Frontal cortex (tissue), 3 donors: ENCODE measurements at regions not wholly inside any gene's neighbourhood (a gene's known extent, or its start where the extent isn't known, plus 50 kb on each side); places are given as distances from the start of the nearest gene placed in this dataset.
"Not testable (repeated sequence)": the region's sequence is repeated elsewhere in the genome, so short reads cannot be mapped to it uniquely, and the experiment has no call there.

Source experiments
- DNase-seq, 2 donors: peaks; one replicate each; pipeline ENCODE4 v3.0.0; 2012; ENCODE audit warnings: low spot score in 2 of 2
- FAIRE-seq: peaks from 2 replicates; lab custom pipeline; 2012; peaks lifted over from hg19 to GRCh38; lab: Jason Lieb, UNC
- donor health status: control.
- donor health status: control.
- donor health status: control.

GRCh38 chr7:136278057-136278456 lies 300.9 kb upstream of the MTPN start:
- DNase-seq (no peak), FAIRE-seq (no peak)

- no peak for FAIRE-seq
- DNase-seq: no peak
Observed at GRCh38 chr7:136275794-136276193, 298.6 kb upstream of the MTPN start.

- no peak for FAIRE-seq
- DNase-seq: no peak
Observed at GRCh38 chr7:136274636-136275345, 297.6 kb upstream of the MTPN start.

- FAIRE-seq (no peak), DNase-seq (no peak)
Observed at GRCh38 chr7:136272934-136273333, 295.8 kb upstream of the MTPN start.

- FAIRE-seq (no peak), DNase-seq (no peak)
Observed at GRCh38 chr7:136267822-136268221, 290.7 kb upstream of the MTPN start.

GRCh38 chr7:136266457-136266856 lies 289.3 kb upstream of the MTPN start:
- FAIRE-seq (no peak), DNase-seq (no peak)

- DNase-seq, FAIRE-seq: not testable (repeated sequence)
Observed at GRCh38 chr7:136264304-136264703, 287.1 kb upstream of the MTPN start.

- not testable (repeated sequence) for FAIRE-seq, DNase-seq
Observed at GRCh38 chr7:136263112-136263860, 286.1 kb upstream of the MTPN start.

- not testable (repeated sequence) for DNase-seq
Observed at GRCh38 chr7:136260591-136260990, 283.4 kb upstream of the MTPN start.

GRCh38 chr7:136259074-136259473 lies 281.9 kb upstream of the MTPN start:
- DNase-seq (no peak), FAIRE-seq (no peak)

More at GRCh38 chr7:136260591-136260990, 283.4 kb upstream of the MTPN start:
- not testable (repeated sequence) for FAIRE-seq

GRCh38 chr7:136256491-136256890 lies 279.3 kb upstream of the MTPN start:
- FAIRE-seq (no peak), DNase-seq (no peak)

GRCh38 chr7:136254148-136254547 lies 277.0 kb upstream of the MTPN start:
- DNase-seq (no peak), FAIRE-seq (no peak)

- no peak for FAIRE-seq
- no peak for DNase-seq
Observed at GRCh38 chr7:136251826-136252225, 274.7 kb upstream of the MTPN start.

- DNase-seq (no peak), FAIRE-seq (no peak)
Observed at GRCh38 chr7:136247211-136247610, 270.1 kb upstream of the MTPN start.

- DNase-seq (no peak), FAIRE-seq (no peak)
Observed at GRCh38 chr7:136245327-136246004, 268.3 kb upstream of the MTPN start.

- FAIRE-seq (no peak), DNase-seq (no peak)
Observed at GRCh38 chr7:136234040-136234439, 256.9 kb upstream of the MTPN start.

- FAIRE-seq (no peak), DNase-seq (no peak)
Observed at GRCh38 chr7:136230210-136230609, 253.1 kb upstream of the MTPN start.

GRCh38 chr7:136229790-136230189 lies 252.6 kb upstream of the MTPN start:
- no peak for FAIRE-seq
- DNase-seq: no peak

GRCh38 chr7:136228171-136228570 lies 251.0 kb upstream of the MTPN start:
- FAIRE-seq (no peak), DNase-seq (no peak)

- DNase-seq (no peak), FAIRE-seq (no peak)
Observed at GRCh38 chr7:136214356-136214755, 237.2 kb upstream of the MTPN start.

- FAIRE-seq (no peak), DNase-seq (no peak)
Observed at GRCh38 chr7:136213012-136213411, 235.9 kb upstream of the MTPN start.
